CD14-positive monocyte (primary cell): ENCODE measurements at regions not wholly inside any gene's neighbourhood (a gene's known extent, or its start where the extent isn't known, plus 50 kb on each side); places are given as distances from the start of the nearest gene placed in this dataset.

Source experiments
- DNase-seq, 3 donors: peaks; one replicate each; pipeline ENCODE4 v3.0.0-alpha.2; 2011 to 2022
- H2AFZ ChIP-seq: 2 replicates; pipeline ENCODE4 v1.6.0; 2012; ENCODE audit warnings: mild to moderate bottlenecking, low read depth, low read length, inconsistent platforms; ENCODE audit not compliant: insufficient read depth, poor library complexity, severe bottlenecking
- H3K27ac ChIP-seq, 2 donors: 1 replicate in 1 of 2; 2 replicates in 1 of 2; pipeline ENCODE4 v1.5.1; 2012 to 2013; ENCODE audit warnings: low read length in 2 of 2, control low read depth in 1 of 2, inconsistent platforms in 1 of 2, low read depth in 1 of 2, mild to moderate bottlenecking in 1 of 2
- H3K27me3 ChIP-seq, 2 donors: one replicate each; pipeline versions ENCODE4 v1.6.0 to v1.6.1; 2011 to 2013; ENCODE audit warnings: low read length in 2 of 2; ENCODE audit not compliant: control insufficient read depth in 2 of 2, insufficient read depth in 2 of 2
- H3K36me3 ChIP-seq, 2 donors: replicated peaks in 1 of 2; 1 replicate in 1 of 2; 2 replicates in 1 of 2; pipeline versions ENCODE4 v1.5.1 to v1.6.1; 2012 to 2013; ENCODE audit warnings: low read length in 2 of 2, control low read depth in 1 of 2, inconsistent platforms in 1 of 2, mild to moderate bottlenecking in 1 of 2; ENCODE audit not compliant: insufficient read depth in 2 of 2, control insufficient read depth in 1 of 2
- H3K4me1 ChIP-seq, 2 donors: 1 replicate in 1 of 2; 2 replicates in 1 of 2; pipeline versions ENCODE4 v1.5.1 to v1.6.1; 2012 to 2013; ENCODE audit warnings: low read length in 2 of 2, control low read depth in 1 of 2, inconsistent platforms in 1 of 2, mild to moderate bottlenecking in 1 of 2, moderate library complexity in 1 of 2; ENCODE audit not compliant: insufficient read depth in 2 of 2, control insufficient read depth in 1 of 2
- H3K4me2 ChIP-seq: replicated peaks from 2 replicates; pipeline ENCODE3; 2012; ENCODE audit warnings: low read length, moderate library complexity, mild to moderate bottlenecking; ENCODE audit not compliant: poor library complexity, severe bottlenecking; ENCODE audit errors: extremely low read depth
- H3K4me3 ChIP-seq, 3 experiments: fragments of 200-600 bp in 1 of 3; sonication (generic) in 1 of 3; replicated peaks in 1 of 3; 1 replicate in 2 of 3; 2 replicates in 1 of 3; pipeline ENCODE4 v1.5.1; 2011 to 2013; ENCODE audit warnings: low read length in 3 of 3, mild to moderate bottlenecking in 3 of 3, control low read depth in 2 of 3, low read depth in 2 of 3, inconsistent platforms in 1 of 3, moderate library complexity in 1 of 3
- H3K79me2 ChIP-seq: 2 replicates; pipeline ENCODE4 v1.6.0; 2012; ENCODE audit warnings: mild to moderate bottlenecking, control low read depth, inconsistent platforms, low read length, moderate library complexity; ENCODE audit not compliant: insufficient read depth
- H3K9ac ChIP-seq: 2 replicates; pipeline ENCODE4 v1.6.0; 2017; ENCODE audit warnings: low read length, mild to moderate bottlenecking; ENCODE audit not compliant: insufficient read depth, poor library complexity, severe bottlenecking
- H3K9me3 ChIP-seq, 2 donors: replicated peaks in 1 of 2; 1 replicate in 1 of 2; 2 replicates in 1 of 2; pipeline versions ENCODE4 v1.5.1 to v1.6.1; 2012 to 2013; ENCODE audit warnings: low read length in 2 of 2, control low read depth in 1 of 2; ENCODE audit not compliant: control insufficient read depth in 1 of 2, insufficient read depth in 1 of 2
- H4K20me1 ChIP-seq: 2 replicates; pipeline ENCODE4 v1.6.0; 2012; ENCODE audit warnings: mild to moderate bottlenecking, low read length, control low read depth, moderate library complexity; ENCODE audit not compliant: insufficient read depth
- H3K27ac Mint-ChIP-seq, 7 donors: one replicate each; pipeline ENCODE4 v1.8.0; 2020; ENCODE audit warnings: mild to moderate bottlenecking in 7 of 7, mixed read lengths in 7 of 7, moderate library complexity in 6 of 7, inconsistent platforms in 2 of 7
- H3K27me3 Mint-ChIP-seq, 3 donors: one replicate each; pipeline ENCODE4 v1.8.0; 2021 to 2022; ENCODE audit warnings: low read depth in 3 of 3, mild to moderate bottlenecking in 3 of 3, mixed read lengths in 3 of 3, moderate library complexity in 3 of 3, inconsistent platforms in 1 of 3
- H3K36me3 Mint-ChIP-seq, 2 donors: one replicate each; pipeline ENCODE4 v1.8.0; 2020; ENCODE audit warnings: mixed read lengths in 2 of 2, inconsistent platforms in 1 of 2, mild to moderate bottlenecking in 1 of 2
- H3K4me1 Mint-ChIP-seq: one replicate; pipeline ENCODE4 v1.8.0; 2020; ENCODE audit warnings: mild to moderate bottlenecking, mixed read lengths
- H3K4me3 Mint-ChIP-seq, 2 donors: one replicate each; pipeline ENCODE4 v1.8.0; 2020; ENCODE audit warnings: mild to moderate bottlenecking in 2 of 2, mixed read lengths in 2 of 2, moderate library complexity in 1 of 2
- H3K9me3 Mint-ChIP-seq, 7 donors: one replicate each; pipeline ENCODE4 v1.8.0; 2020 to 2022; ENCODE audit warnings: mixed read lengths in 7 of 7, mild to moderate bottlenecking in 6 of 7, moderate library complexity in 6 of 7, inconsistent platforms in 2 of 7
- CTCF ChIP-seq: fragments of 200-600 bp; IDR thresholded peaks from one replicate; pipeline ENCODE4 v1.8.0; 2022; ENCODE audit warnings: antibody characterized with exemption, mild to moderate bottlenecking
- WGBS: methylation state at CpG from one replicate; pipeline ENCODE4 v1.1.5; 2013; ENCODE audit warnings: missing lambda C conversion rate; ENCODE audit not compliant: insufficient coverage; 5-methylcytosine and 5-hydroxymethylcytosine counted together
- intact Hi-C, 2 donors: fragments of 100-400 bp; cut with micrococcal nuclease; formaldehyde crosslinking; loops; one replicate each; pipeline versions ENCODE4 v1.15.0 to v1.15.1; 2023

- Histone ChIP-seq H3K4me3 (no peak overlapping the region), H3K27ac (no peak overlapping the region), H3K36me3 (no peaks in the 10 kb centered on the region), H3K79me2 (no peaks in the 10 kb centered on the region), H3K4me2 (no peak overlapping the region), H3K9me3 (no peaks in the 10 kb centered on the region), H2AFZ (no peak overlapping the region), H3K4me1 (no peaks in the 10 kb centered on the region), H3K27me3 (no peaks in the 10 kb centered on the region), H3K9ac (no peak overlapping the region), H4K20me1 (no peaks in the 10 kb centered on the region)
- Mint-ChIP-seq H3K4me3 (no peak overlapping the region), H3K4me1 (no peaks in the 10 kb centered on the region), H3K36me3 (no peaks in the 10 kb centered on the region), H3K9me3 (peaks cover 0 to 5% (median 3%) of the 10 kb centered on the region in 7 donors), H3K27ac (no peak overlapping the region), H3K27me3 (peaks cover 0 to 2% (median 0%) of the 10 kb centered on the region in 3 donors)
- DNase-seq: no peak
- no CpG with 5 or more reads among the region's 1 CpG for WGBS
- intact Hi-C loops: no loop called here
- TF ChIP-seq CTCF: no peak
These were observed 687.8 kb downstream of the COL12A1 start for GRCh38 chr6:74518035-74518434.

GRCh38 chr6:74510878-74511277 is 695.0 kb downstream of the COL12A1 start:
- Mint-ChIP-seq H3K36me3 (no peaks in the 10 kb centered on the region), H3K9me3 (peaks cover 2 to 13% (median 4%) of the 10 kb centered on the region in 7 donors), H3K4me1 (no peaks in the 10 kb centered on the region), H3K27ac (no peak overlapping the region), H3K27me3 (peaks cover 0 to 2% (median 0%) of the 10 kb centered on the region in 3 donors), H3K4me3 (no peak overlapping the region)
- Histone ChIP-seq H3K36me3 (no peaks in the 10 kb centered on the region), H3K9ac (no peak overlapping the region), H3K9me3 (peaks cover 0 to 8% of the 10 kb centered on the region in 2 donors), H3K4me2 (no peak overlapping the region), H3K27ac (no peak overlapping the region), H4K20me1 (no peaks in the 10 kb centered on the region), H3K4me3 (no peak overlapping the region), H2AFZ (no peak overlapping the region), H3K4me1 (no peaks in the 10 kb centered on the region), H3K79me2 (no peaks in the 10 kb centered on the region), H3K27me3 (no peaks in the 10 kb centered on the region)
- intact Hi-C loops: no loop called here
- no peak for TF ChIP-seq CTCF
- no CpG with 5 or more reads among the region's 3 CpGs for WGBS
- DNase-seq: no peak
